OCI-LY7 (cell line): ENCODE measurements at regions not wholly inside any gene's neighbourhood (a gene's known extent, or its start where the extent isn't known, plus 50 kb on each side); places are given as distances from the start of the nearest gene placed in this dataset.

Experiments
- BruUV-seq: library from RNA; stranded (reverse); fragments of 400-500 nt; replicated peaks from 2 replicates; lab custom pipeline; 2021; lab: Mats Ljungman, UMichigan
- CTCF ChIA-PET: fragments of 300-600 bp; sonication (Branson Sonifier 250); formaldehyde crosslinking; loops from one replicate; lab custom pipeline; 2022; ENCODE audit warnings: antibody characterized with exemption; ENCODE audit not compliant: unreplicated experiment; lab: Charles Lee
- POLR2A ChIA-PET: fragments of 300-600 bp; sonication (Branson Sonifier 250); formaldehyde crosslinking; loops from one replicate; lab custom pipeline; 2022; ENCODE audit warnings: antibody characterized with exemption; lab: Charles Lee
- DNase-seq: peaks from one replicate; pipeline ENCODE4 v3.0.0-alpha.2; 2015; ENCODE audit warnings: low spot score
- H2AFZ ChIP-seq: fragments of 200-600 bp; sonication (generic), shearing (Covaris generic); 2 replicates; pipeline ENCODE4 v1.6.1; 2014; ENCODE audit warnings: mild to moderate bottlenecking, antibody characterized with exemption, low read length, moderate library complexity
- H3K27ac ChIP-seq: fragments of 200-600 bp; sonication (generic); 2 replicates; pipeline ENCODE4 v1.5.1; 2014; ENCODE audit warnings: mixed run types, low read depth, mild to moderate bottlenecking, moderate library complexity, low read length, inconsistent platforms; ENCODE audit not compliant: poor library complexity, severe bottlenecking
- H3K36me3 ChIP-seq: fragments of 200-600 bp; sonication (generic); 2 replicates; pipeline ENCODE4 v1.6.1; 2014; ENCODE audit warnings: mild to moderate bottlenecking, antibody characterized with exemption, low read length, moderate library complexity, mixed read lengths; ENCODE audit not compliant: insufficient read depth
- H3K4me1 ChIP-seq: fragments of 200-600 bp; sonication (generic); 2 replicates; pipeline ENCODE4 v1.5.1; 2014; ENCODE audit warnings: mild to moderate bottlenecking, low read length; ENCODE audit not compliant: insufficient read depth, poor library complexity, severe bottlenecking
- H3K4me2 ChIP-seq: fragments of 200-600 bp; sonication (generic); 2 replicates; pipeline ENCODE4 v1.6.1; 2014; ENCODE audit warnings: mild to moderate bottlenecking, low read length
- H3K4me3 ChIP-seq: fragments of 200-600 bp; sonication (generic); 2 replicates; pipeline ENCODE4 v1.5.1; 2014; ENCODE audit warnings: mild to moderate bottlenecking, low read depth, low read length; ENCODE audit not compliant: poor library complexity, severe bottlenecking
- H3K79me2 ChIP-seq: fragments of 200-600 bp; sonication (generic); 2 replicates; pipeline ENCODE4 v1.6.1; 2016; ENCODE audit warnings: low read depth, mild to moderate bottlenecking, low read length, moderate library complexity, mixed read lengths; ENCODE audit not compliant: insufficient read depth
- H3K9me2 ChIP-seq: fragments of 200-600 bp; sonication (generic); 2 replicates; pipeline ENCODE4 v1.6.1; 2016; ENCODE audit warnings: mild to moderate bottlenecking, low read length, mixed read lengths; ENCODE audit not compliant: insufficient read depth
- H3K9me3 ChIP-seq: fragments of 200-600 bp; sonication (generic); 2 replicates; pipeline ENCODE4 v1.6.1; 2014; ENCODE audit warnings: mild to moderate bottlenecking, mixed run types, low read length, mixed read lengths
- H4K20me1 ChIP-seq: fragments of 200-600 bp; sonication (generic); 2 replicates; pipeline ENCODE4 v1.6.1; 2014; ENCODE audit warnings: mild to moderate bottlenecking, antibody characterized with exemption, low read length, moderate library complexity, mixed read lengths; ENCODE audit not compliant: insufficient read depth
- CTCF ChIP-seq: fragments of 200-600 bp; sonication (generic); conservative IDR thresholded peaks from 2 replicates; pipeline ENCODE4 v1.5.1; 2014; ENCODE audit warnings: mild to moderate bottlenecking, antibody characterized with exemption, low read length, moderate library complexity, mixed read lengths
- EZH2phosphoT487 ChIP-seq: fragments of 200-600 bp; sonication (generic); IDR thresholded peaks from 2 replicates; pipeline ENCODE4 v1.6.1; 2018; ENCODE audit warnings: low read depth, borderline replicate concordance, mild to moderate bottlenecking, mixed run types, antibody characterized with exemption, low read length, moderate library complexity, mixed read lengths
- intact Hi-C: fragments of 100-400 bp; cut with micrococcal nuclease; formaldehyde crosslinking; loops from one replicate; pipeline ENCODE4 v1.10.0; 2022; ENCODE audit not compliant: unreplicated experiment

DNA sequence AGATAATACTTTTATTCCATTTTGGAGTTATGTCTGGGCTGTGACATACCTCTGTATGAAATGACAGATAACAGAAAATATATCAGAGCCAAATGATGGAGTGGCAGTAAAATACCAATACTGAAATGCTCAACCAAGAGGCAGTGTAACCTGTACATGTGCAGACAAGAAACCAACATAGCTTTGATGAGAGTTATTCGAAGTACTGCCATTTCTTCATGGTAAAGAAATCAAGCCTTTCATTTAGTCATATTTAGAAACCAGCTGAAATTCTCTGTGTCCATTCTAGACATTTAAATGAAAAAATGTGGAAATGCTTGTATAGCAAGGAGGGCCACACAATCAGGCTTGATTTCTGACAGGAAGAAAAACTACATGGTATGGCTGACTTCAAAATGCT is 127.1 kb upstream of the PTPRZ1 start:
- Histone ChIP-seq H3K79me2 (no peaks in the 10 kb centered on the region), H3K36me3 (no peaks in the 10 kb centered on the region), H3K27ac (no peak overlapping the region), H3K9me3 (no peaks in the 10 kb centered on the region), H4K20me1 (no peaks in the 10 kb centered on the region), H3K4me3 (no peak overlapping the region), H3K4me1 (no peaks in the 10 kb centered on the region), H3K9me2 (no peaks in the 10 kb centered on the region), H3K4me2 (no peak overlapping the region), H2AFZ (no peak overlapping the region)
- no peak for DNase-seq
- intact Hi-C loops, result no loop called here
- POLR2A ChIA-PET, result no interaction called here
- no TSS peak for BruUV-seq
- TF ChIP-seq CTCF (no peak), EZH2phosphoT487 (no peak)
- CTCF ChIA-PET, result no interaction called here

DNA sequence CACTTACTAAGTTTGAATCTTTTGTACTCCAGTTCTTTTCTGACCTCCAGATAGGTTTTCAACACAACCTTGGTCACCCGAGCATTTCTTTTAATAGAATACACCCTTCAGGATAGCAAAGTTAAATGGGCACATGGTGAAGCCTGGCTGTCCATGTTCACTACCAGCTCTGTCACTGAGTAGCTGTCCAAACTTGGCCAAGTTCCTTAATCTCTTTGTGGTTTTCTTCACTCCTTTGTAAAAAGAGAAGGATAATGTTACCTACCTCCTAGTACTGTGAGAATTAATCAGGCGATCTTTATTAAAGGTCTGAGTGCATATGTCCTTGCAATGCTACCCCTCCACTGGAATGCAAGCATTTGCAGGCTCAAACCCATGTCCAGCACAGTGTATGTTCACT is 128.1 kb upstream of the PTPRZ1 start:
- no peaks in the 10 kb centered on the region for H3K79me2 ChIP-seq
- H3K4me3 ChIP-seq, result no peak overlapping the region
- ChIA-PET POLR2A (no interaction called here), CTCF (no interaction called here)
- H3K4me2 ChIP-seq, result no peak overlapping the region
- no peaks in the 10 kb centered on the region for H3K9me3 ChIP-seq
- no peaks in the 10 kb centered on the region for H3K4me1 ChIP-seq
- H4K20me1 ChIP-seq, result no peaks in the 10 kb centered on the region
- no peaks in the 10 kb centered on the region for H3K36me3 ChIP-seq
- H3K9me2 ChIP-seq, result no peaks in the 10 kb centered on the region
- no peak overlapping the region for H3K27ac ChIP-seq
- intact Hi-C loops, result no loop called here
- DNase-seq, result no peak
- TF ChIP-seq CTCF (no peak), EZH2phosphoT487 (no peak)
- no TSS peak for BruUV-seq
- no peak overlapping the region for H2AFZ ChIP-seq

GRCh38 chr7:121744319-121744718 is 128.6 kb upstream of the PTPRZ1 start:
- Histone ChIP-seq H3K27ac (no peak overlapping the region), H3K9me3 (no peaks in the 10 kb centered on the region), H3K36me3 (no peaks in the 10 kb centered on the region), H3K79me2 (no peaks in the 10 kb centered on the region), H3K4me3 (no peak overlapping the region), H3K4me2 (no peak overlapping the region), H4K20me1 (no peaks in the 10 kb centered on the region), H2AFZ (no peak overlapping the region), H3K9me2 (no peaks in the 10 kb centered on the region), H3K4me1 (no peaks in the 10 kb centered on the region)
- CTCF ChIA-PET, result no interaction called here
- TF ChIP-seq CTCF (no peak), EZH2phosphoT487 (no peak)
- POLR2A ChIA-PET, result no interaction called here
- intact Hi-C loops, result no loop called here
- no peak for DNase-seq
- no TSS peak for BruUV-seq
